Psoas muscle (tissue), 7 donors: ENCODE measurements at regions not wholly inside any gene's neighbourhood (a gene's known extent, or its start where the extent isn't known, plus 50 kb on each side); places are given as distances from the start of the nearest gene placed in this dataset.

Experiments
- ATAC-seq, 4 donors: fragments of 200-7000 bp; cut with Tn5 transposase; one replicate each; pipeline ENCODE4 v1.9.1; 2020; ENCODE audit warnings: moderate library complexity in 3 of 4, mild to moderate bottlenecking in 2 of 4
- DNase-seq, 2 donors: peaks; one replicate each; pipeline ENCODE4 v3.0.0-alpha.2; 2020
- H3K27ac ChIP-seq: fragments of 200-600 bp; one replicate; pipeline ENCODE4 v1.8.0; 2022
- H3K27me3 ChIP-seq, 3 donors: fragments of 200-600 bp in 1 of 3; one replicate each; pipeline versions ENCODE4 v1.6.1 to v1.8.0; 2013 to 2022; ENCODE audit warnings: low read length in 2 of 3, mild to moderate bottlenecking in 2 of 3, moderate library complexity in 1 of 3; ENCODE audit not compliant: insufficient read depth in 3 of 3
- H3K36me3 ChIP-seq, 2 donors: fragments of 200-600 bp in 1 of 2; one replicate each; pipeline versions ENCODE4 v1.6.1 to v1.8.0; 2013 to 2022; ENCODE audit warnings: low read depth in 1 of 2, mild to moderate bottlenecking in 1 of 2, moderate library complexity in 1 of 2; ENCODE audit not compliant: insufficient read depth in 1 of 2
- H3K4me1 ChIP-seq: fragments of 200-600 bp; one replicate; pipeline ENCODE4 v1.8.0; 2022
- H3K4me3 ChIP-seq: fragments of 200-600 bp; one replicate; pipeline ENCODE4 v1.8.0; 2022; ENCODE audit warnings: mild to moderate bottlenecking
- H3K9me3 ChIP-seq: fragments of 200-600 bp; one replicate; pipeline ENCODE4 v1.8.0; 2022
- CTCF ChIP-seq: fragments of 200-600 bp; IDR thresholded peaks from one replicate; pipeline ENCODE4 v1.8.0; 2022; ENCODE audit warnings: antibody characterized with exemption
- WGBS, 3 donors: extraction: QIAGEN DNeasy Blood & Tissue Kit; methylation state at CpG; one replicate each; pipeline versions ENCODE4 v1.1.6 to v1.1.7; 2013; 5-methylcytosine and 5-hydroxymethylcytosine counted together
- intact Hi-C, 2 donors: fragments of 100-400 bp; cut with DNase I; formaldehyde crosslinking; loops; one replicate each; pipeline versions ENCODE4 v1.11.0 to v1.14.2; 2022
- donor health status: healthy with polysubstance abuse.
- donor health status: DM: no; HTN: no; CAD: no; lungs with moderate emphysema.
- donor health status: Bipolar disorder and iron deficiency.
- donor health status: healthy.
- donor health status: DM: yes; HTN: yes; CAD: no.
- donor health status: DM: no; HTN: no; CAD: no.
- donor health status: DM: yes; HTN: yes; CAD: no.

- Histone ChIP-seq H3K27me3 (no peaks in the 10 kb centered on the region), H3K4me3 (no peak overlapping the region), H3K9me3 (no peaks in the 10 kb centered on the region), H3K36me3 (no peaks in the 10 kb centered on the region), H3K27ac (no peak overlapping the region), H3K4me1 (no peaks in the 10 kb centered on the region)
- no peak for TF ChIP-seq CTCF
- ATAC-seq (no peak), DNase-seq (no peak)
- 70 to 81% (median 75%) methylated on average over 11 of the region's 11 CpGs for WGBS, 3 donors
- intact Hi-C loops: no loop called here
Observed at GRCh38 chr20:16926626-16927430, 178.7 kb downstream of the OTOR start.

GRCh38 chr20:16929756-16930155 lies 181.6 kb downstream of the OTOR start:
- no peaks in the 10 kb centered on the region for H3K27me3 ChIP-seq
- H3K4me1 ChIP-seq: no peaks in the 10 kb centered on the region
- TF ChIP-seq CTCF: no peak
- intact Hi-C loops: no loop called here
- H3K9me3 ChIP-seq: no peaks in the 10 kb centered on the region
- no peak for ATAC-seq
- H3K4me3 ChIP-seq: no peak overlapping the region
- DNase-seq: no peak
- no peak overlapping the region for H3K27ac ChIP-seq
- no peaks in the 10 kb centered on the region for H3K36me3 ChIP-seq

GRCh38 chr20:16930656-16931055 lies 182.5 kb downstream of the OTOR start:
- 27 to 37% (median 27%) methylated on average over 4 of the region's 4 CpGs for WGBS, 3 donors
- H3K4me3 ChIP-seq: no peak overlapping the region

GRCh38 chr20:16939051-16939450 lies 190.9 kb downstream of the OTOR start:
- no peak overlapping the region for H3K27ac ChIP-seq
- no peak for TF ChIP-seq CTCF
- no peak overlapping the region for H3K4me3 ChIP-seq
- 39 to 42% (median 39%) methylated on average over 3 of the region's 3 CpGs for WGBS, 3 donors
- no peaks in the 10 kb centered on the region for H3K9me3 ChIP-seq
- ATAC-seq: no peak
- H3K36me3 ChIP-seq: no peaks in the 10 kb centered on the region
- H3K27me3 ChIP-seq: no peaks in the 10 kb centered on the region
- DNase-seq: no peak
- intact Hi-C loops: no loop called here
- no peaks in the 10 kb centered on the region for H3K4me1 ChIP-seq

More at GRCh38 chr20:16930656-16931055, 182.5 kb downstream of the OTOR start:
- no peak overlapping the region for H3K27ac ChIP-seq
- H3K4me1 ChIP-seq: no peaks in the 10 kb centered on the region
- DNase-seq (no peak), ATAC-seq (no peak)
- H3K27me3 ChIP-seq: no peaks in the 10 kb centered on the region
- no peak for TF ChIP-seq CTCF
- no peaks in the 10 kb centered on the region for H3K9me3 ChIP-seq
- intact Hi-C loops: no loop called here
- no peaks in the 10 kb centered on the region for H3K36me3 ChIP-seq

- 50 to 59% (median 54%) methylated on average over 1 of the region's 1 CpG for WGBS, 3 donors
- Histone ChIP-seq H3K4me3 (no peak overlapping the region), H3K4me1 (no peaks in the 10 kb centered on the region), H3K27ac (no peak overlapping the region), H3K9me3 (no peaks in the 10 kb centered on the region), H3K27me3 (no peaks in the 10 kb centered on the region), H3K36me3 (no peaks in the 10 kb centered on the region)
- DNase-seq (no peak), ATAC-seq (no peak)
- intact Hi-C loops: loop anchor here in 1 of 2 donors (10.0 kb wide), 1 partner anchor 64 kb away; no protein-coding TSS in a partner anchor
- TF ChIP-seq CTCF: no peak
Observed at GRCh38 chr20:16940701-16941100, 192.5 kb downstream of the OTOR start.
